H9 (cell line): ENCODE measurements at regions not wholly inside any gene's neighbourhood (a gene's known extent, or its start where the extent isn't known, plus 50 kb on each side); places are given as distances from the start of the nearest gene placed in this dataset.

Source experiments
- DNase-seq: peaks from one replicate; pipeline ENCODE4 v3.0.0-alpha.2; 2017
- H2AFZ ChIP-seq: one replicate; pipeline ENCODE4 v1.6.1; 2013; ENCODE audit warnings: mild to moderate bottlenecking, low read length, control low read depth, moderate library complexity
- H2AK5ac ChIP-seq: 2 replicates; pipeline ENCODE4 v1.6.1; 2013; ENCODE audit warnings: low read length, control low read depth, mixed read lengths; ENCODE audit not compliant: insufficient read length
- H2BK120ac ChIP-seq: one replicate; pipeline ENCODE4 v1.6.1; 2013; ENCODE audit warnings: low read depth, mild to moderate bottlenecking, low read length, control low read depth, inconsistent platforms; ENCODE audit not compliant: poor library complexity, severe bottlenecking
- H2BK12ac ChIP-seq: 2 replicates; pipeline ENCODE4 v1.6.1; 2013; ENCODE audit warnings: low read length, control low read depth, mixed read lengths, low read depth; ENCODE audit not compliant: insufficient read length
- H2BK15ac ChIP-seq: 2 replicates; pipeline ENCODE4 v1.6.1; 2013; ENCODE audit warnings: low read depth, low read length, control low read depth
- H2BK20ac ChIP-seq: one replicate; pipeline ENCODE4 v1.6.1; 2013; ENCODE audit warnings: low read depth, mild to moderate bottlenecking, low read length, control low read depth, inconsistent platforms; ENCODE audit not compliant: poor library complexity, severe bottlenecking
- H2BK5ac ChIP-seq: 2 replicates; pipeline ENCODE4 v1.6.1; 2013; ENCODE audit warnings: low read length, control low read depth, mixed read lengths; ENCODE audit not compliant: insufficient read length
- H3K14ac ChIP-seq: 2 replicates; pipeline ENCODE4 v1.6.1; 2013; ENCODE audit warnings: low read length, control low read depth; ENCODE audit not compliant: insufficient read depth
- H3K18ac ChIP-seq: 2 replicates; pipeline ENCODE4 v1.6.1; 2013; ENCODE audit warnings: low read depth, mild to moderate bottlenecking, mixed read lengths, low read length, control low read depth; ENCODE audit not compliant: insufficient read length
- H3K23ac ChIP-seq: 2 replicates; pipeline ENCODE4 v1.6.1; 2013; ENCODE audit warnings: low read length, control low read depth, mixed read lengths, low read depth; ENCODE audit not compliant: insufficient read length
- H3K23me2 ChIP-seq: 2 replicates; pipeline ENCODE4 v1.6.1; 2013; ENCODE audit warnings: low read depth, mild to moderate bottlenecking, mixed read lengths, low read length, control low read depth; ENCODE audit not compliant: insufficient read length, poor library complexity, severe bottlenecking
- H3K27ac ChIP-seq: 2 replicates; pipeline ENCODE4 v1.5.1; 2013; ENCODE audit warnings: low read length, control low read depth, mixed read lengths, low read depth; ENCODE audit not compliant: insufficient read length
- H3K27me3 ChIP-seq: 2 replicates; pipeline ENCODE4 v1.6.1; 2013; ENCODE audit warnings: low read length, control low read depth, inconsistent platforms; ENCODE audit not compliant: insufficient read depth
- H3K4ac ChIP-seq: 2 replicates; pipeline ENCODE4 v1.6.1; 2013; ENCODE audit warnings: low read depth, mild to moderate bottlenecking, control low read depth, inconsistent platforms, low read length, moderate library complexity
- H3K4me1 ChIP-seq: 2 replicates; pipeline ENCODE4 v1.6.1; 2013; ENCODE audit warnings: low read length, control low read depth, inconsistent platforms; ENCODE audit not compliant: insufficient read depth
- H3K4me2 ChIP-seq: 2 replicates; pipeline ENCODE4 v1.6.1; 2013; ENCODE audit warnings: low read length, control low read depth, mixed read lengths; ENCODE audit not compliant: insufficient read length, insufficient read depth
- H3K56ac ChIP-seq: 2 replicates; pipeline ENCODE4 v1.6.1; 2013; ENCODE audit warnings: low read depth, mild to moderate bottlenecking, mixed read lengths, low read length, control low read depth; ENCODE audit not compliant: insufficient read length
- H3K79me1 ChIP-seq: 2 replicates; pipeline ENCODE4 v1.6.1; 2013; ENCODE audit warnings: low read depth, mild to moderate bottlenecking, moderate library complexity, low read length, control low read depth, inconsistent platforms; ENCODE audit not compliant: insufficient read depth, poor library complexity, severe bottlenecking
- H3K79me2 ChIP-seq: 2 replicates; pipeline ENCODE4 v1.6.1; 2013; ENCODE audit warnings: low read length, control low read depth, inconsistent platforms; ENCODE audit not compliant: insufficient read depth
- H3K9ac ChIP-seq: 2 replicates; pipeline ENCODE4 v1.6.1; 2013; ENCODE audit warnings: low read length, control low read depth, mixed read lengths; ENCODE audit not compliant: insufficient read length; ENCODE audit errors: extremely low read depth
- H3K9me3 ChIP-seq: one replicate; pipeline ENCODE4 v1.6.1; 2013; ENCODE audit warnings: low read depth, low read length, inconsistent platforms; ENCODE audit not compliant: control insufficient read depth
- H3T11ph ChIP-seq: one replicate; pipeline ENCODE4 v1.6.1; 2013; ENCODE audit warnings: mild to moderate bottlenecking, low read length, control low read depth, inconsistent platforms
- H4K20me1 ChIP-seq: one replicate; pipeline ENCODE4 v1.6.1; 2013; ENCODE audit not compliant: control insufficient read depth, insufficient read length, insufficient read depth
- H4K5ac ChIP-seq: 2 replicates; pipeline ENCODE4 v1.6.1; 2013; ENCODE audit warnings: low read depth, mild to moderate bottlenecking, mixed read lengths, low read length, control low read depth; ENCODE audit not compliant: insufficient read length
- H4K8ac ChIP-seq: replicated peaks from 2 replicates; pipeline ENCODE4 v1.6.1; 2013; ENCODE audit warnings: low read length, control low read depth, mixed read lengths, low read depth; ENCODE audit not compliant: insufficient read length
- H4K91ac ChIP-seq: 2 replicates; pipeline ENCODE4 v1.6.1; 2013; ENCODE audit warnings: low read depth, mild to moderate bottlenecking, moderate library complexity, mixed read lengths, low read length, control low read depth; ENCODE audit not compliant: insufficient read length
- H3K27ac Mint-ChIP-seq, 3 experiments: 2 replicates in 2 of 3; 3 replicates in 1 of 3; pipeline ENCODE4 v1.8.0; 2020 to 2021; ENCODE audit warnings: mixed read lengths in 3 of 3, mild to moderate bottlenecking in 1 of 3, moderate library complexity in 1 of 3
- H3K27me3 Mint-ChIP-seq: 2 replicates; pipeline ENCODE4 v1.8.0; 2021; ENCODE audit warnings: low read depth, mild to moderate bottlenecking, moderate library complexity, mixed read lengths
- H3K36me3 Mint-ChIP-seq, 3 experiments: 2 replicates in 2 of 3; 3 replicates in 1 of 3; pipeline ENCODE4 v1.8.0; 2020 to 2021; ENCODE audit warnings: low read depth in 3 of 3, mixed read lengths in 3 of 3; ENCODE audit not compliant: insufficient read depth in 1 of 3
- H3K4me1 Mint-ChIP-seq, 2 experiments: 2 replicates each; pipeline ENCODE4 v1.8.0; 2020; ENCODE audit warnings: mixed read lengths in 2 of 2
- H3K4me3 Mint-ChIP-seq, 2 experiments: 2 replicates in 1 of 2; 3 replicates in 1 of 2; pipeline ENCODE4 v1.8.0; 2020 to 2021; ENCODE audit warnings: mild to moderate bottlenecking in 2 of 2, mixed read lengths in 2 of 2, moderate library complexity in 1 of 2
- H3K9me3 Mint-ChIP-seq, 2 experiments: 2 replicates in 1 of 2; 3 replicates in 1 of 2; pipeline ENCODE4 v1.8.0; 2020; ENCODE audit warnings: mild to moderate bottlenecking in 2 of 2, mixed read lengths in 2 of 2, moderate library complexity in 1 of 2
- WGBS: extraction: QIAGEN DNeasy Blood & Tissue Kit; methylation state at CpG from one replicate; pipeline ENCODE4 v1.1.7; 2013; ENCODE audit warnings: missing lambda C conversion rate, low lambda C conversion rate, mixed read lengths; ENCODE audit not compliant: insufficient read length; ENCODE audit errors: extremely low coverage; 5-methylcytosine and 5-hydroxymethylcytosine counted together
- TF ChIP-seq, protein P1 (sequence below): fragments of 200-600 bp; sonication (generic); conservative IDR thresholded peaks from 3 replicates; pipeline ENCODE4 v1.8.0; 2021; ENCODE audit warnings: antibody characterized with exemption, mild to moderate bottlenecking

DNA sequence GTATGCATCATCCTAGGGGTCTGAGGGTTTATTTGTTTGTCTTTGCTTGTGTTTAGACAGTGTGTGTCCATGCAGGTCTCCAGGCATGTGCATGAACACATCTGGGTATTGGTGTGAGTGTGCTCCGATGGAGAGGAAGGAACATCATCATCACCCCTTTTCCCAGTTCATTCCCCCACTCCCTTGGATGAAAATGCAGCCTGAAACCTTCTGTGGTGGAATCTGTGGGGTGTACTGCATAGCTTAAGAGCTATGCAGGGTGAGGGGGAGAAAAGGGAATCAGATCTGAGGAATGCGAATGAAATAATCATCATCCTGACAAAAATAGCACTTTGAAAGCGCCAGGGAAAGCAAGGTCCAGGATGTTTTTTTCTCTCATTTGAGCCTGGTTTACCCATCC is 520.1 kb downstream of the NTRK3 start:
- Histone ChIP-seq H3K4ac (no peak overlapping the region), H3K14ac (no peak overlapping the region), H2BK20ac (no peak overlapping the region), H4K20me1 (no peaks in the 10 kb centered on the region), H2BK15ac (no peak overlapping the region), H4K8ac (no peak overlapping the region), H2BK5ac (no peak overlapping the region), H3K9ac (no peak overlapping the region), H2AK5ac (no peak overlapping the region), H3K56ac (no peak overlapping the region), H2BK12ac (no peak overlapping the region), H3K4me2 (no peak overlapping the region), H4K5ac (no peak overlapping the region), H3K27me3 (no peaks in the 10 kb centered on the region), H3K23ac (no peak overlapping the region), H2BK120ac (no peak overlapping the region), H3K79me2 (no peaks in the 10 kb centered on the region), H3K18ac (no peak overlapping the region), H3K9me3 (no peaks in the 10 kb centered on the region), H2AFZ (no peak overlapping the region), H3K79me1 (no peaks in the 10 kb centered on the region), H3K27ac (no peak overlapping the region), H3K23me2 (no peaks in the 10 kb centered on the region), H4K91ac (no peak overlapping the region), H3K4me1 (no peaks in the 10 kb centered on the region), H3T11ph (no peak overlapping the region)
- Mint-ChIP-seq H3K4me3 (no peak overlapping the region), H3K27me3 (no peaks in the 10 kb centered on the region; the same call in none of the 2 replicates), H3K9me3 (no peaks in the 10 kb centered on the region), H3K27ac (no peak overlapping the region), H3K36me3 (peaks cover 0 to 1% (median 0%) of the 10 kb centered on the region in 3 experiments; a peak in 1 of 7 replicates), H3K4me1 (peaks cover 0 to 2% of the 10 kb centered on the region in 2 experiments; a peak in 1 of 4 replicates)
- no peak for DNase-seq
- TF ChIP-seq, protein P1, sequence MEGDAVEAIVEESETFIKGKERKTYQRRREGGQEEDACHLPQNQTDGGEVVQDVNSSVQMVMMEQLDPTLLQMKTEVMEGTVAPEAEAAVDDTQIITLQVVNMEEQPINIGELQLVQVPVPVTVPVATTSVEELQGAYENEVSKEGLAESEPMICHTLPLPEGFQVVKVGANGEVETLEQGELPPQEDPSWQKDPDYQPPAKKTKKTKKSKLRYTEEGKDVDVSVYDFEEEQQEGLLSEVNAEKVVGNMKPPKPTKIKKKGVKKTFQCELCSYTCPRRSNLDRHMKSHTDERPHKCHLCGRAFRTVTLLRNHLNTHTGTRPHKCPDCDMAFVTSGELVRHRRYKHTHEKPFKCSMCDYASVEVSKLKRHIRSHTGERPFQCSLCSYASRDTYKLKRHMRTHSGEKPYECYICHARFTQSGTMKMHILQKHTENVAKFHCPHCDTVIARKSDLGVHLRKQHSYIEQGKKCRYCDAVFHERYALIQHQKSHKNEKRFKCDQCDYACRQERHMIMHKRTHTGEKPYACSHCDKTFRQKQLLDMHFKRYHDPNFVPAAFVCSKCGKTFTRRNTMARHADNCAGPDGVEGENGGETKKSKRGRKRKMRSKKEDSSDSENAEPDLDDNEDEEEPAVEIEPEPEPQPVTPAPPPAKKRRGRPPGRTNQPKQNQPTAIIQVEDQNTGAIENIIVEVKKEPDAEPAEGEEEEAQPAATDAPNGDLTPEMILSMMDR, result no peak
- no CpG with 5 or more reads among the region's 3 CpGs for WGBS
